Gastrocnemius medialis (tissue), 4 donors: ENCODE measurements at regions not wholly inside any gene's neighbourhood (a gene's known extent, or its start where the extent isn't known, plus 50 kb on each side); places are given as distances from the start of the nearest gene placed in this dataset.

Experiments
- ATAC-seq, 2 donors: fragments of 150-250 bp; one replicate each; pipeline ENCODE4 v1.9.1; 2016
- DNase-seq, 2 donors: peaks; one replicate each; pipeline ENCODE4 v3.0.0-alpha.2; 2019
- H3K27ac ChIP-seq, 4 donors: fragments of 200-600 bp; sonication (generic); 1 replicate in 1 of 4; 2 replicates in 3 of 4; pipeline ENCODE4 v1.5.1; 2016 to 2018; ENCODE audit warnings: mild to moderate bottlenecking in 2 of 4, moderate library complexity in 1 of 4
- H3K27me3 ChIP-seq, 3 donors: fragments of 200-600 bp; sonication (generic) in 2 of 3; 1 replicate in 1 of 3; 2 replicates in 2 of 3; pipeline versions ENCODE4 v1.5.1 to v1.6.0; 2016 to 2019; ENCODE audit warnings: mild to moderate bottlenecking in 1 of 3, moderate library complexity in 1 of 3
- H3K36me3 ChIP-seq, 2 donors: fragments of 200-600 bp; sonication (generic) in 1 of 2; one replicate each; pipeline ENCODE4 v1.5.1; 2017 to 2018
- H3K4me1 ChIP-seq, 2 donors: fragments of 200-600 bp; sonication (generic) in 1 of 2; one replicate each; pipeline ENCODE4 v1.5.1; 2016 to 2017; ENCODE audit warnings: mild to moderate bottlenecking in 2 of 2
- H3K4me3 ChIP-seq, 4 donors: fragments of 200-600 bp; sonication (generic) in 3 of 4; 1 replicate in 1 of 4; 2 replicates in 3 of 4; pipeline ENCODE4 v1.5.1; 2016 to 2019; ENCODE audit warnings: mild to moderate bottlenecking in 2 of 4
- H3K9me3 ChIP-seq, 3 donors: fragments of 200-600 bp; sonication (generic) in 2 of 3; 1 replicate in 1 of 3; 2 replicates in 2 of 3; pipeline ENCODE4 v1.5.1; 2016 to 2019
- POLR2A ChIP-seq, 2 donors: fragments of 450-650 bp; IDR thresholded peaks; one replicate each; pipeline ENCODE4 v1.6.1; 2017; ENCODE audit warnings: antibody characterized with exemption in 2 of 2, mild to moderate bottlenecking in 2 of 2, moderate library complexity in 2 of 2
- in situ Hi-C, 4 donors: fragments of 200-750 bp; cut with MboI; loops; one replicate each; pipeline versions ENCODE4 v1.15.0 to v1.8.0; 2017; ENCODE audit warnings: low sequenced_read_pairs in 4 of 4
- intact Hi-C: fragments of 100-400 bp; cut with DNase I; formaldehyde crosslinking; loops from one replicate; pipeline ENCODE4 v1.15.1; 2023; ENCODE audit warnings: low total_unique reads
- TF ChIP-seq, protein P1 (sequence below), 5 experiments: fragments of 450-650 bp in 3 of 5; fragments of 200-600 bp in 2 of 5; sonication (generic) in 2 of 5; IDR thresholded peaks in 4 of 5; conservative IDR thresholded peaks in 1 of 5; 1 replicate in 4 of 5; 2 replicates in 1 of 5; pipeline ENCODE4 v1.5.1; 2016 to 2019; ENCODE audit warnings: antibody characterized with exemption in 5 of 5, mild to moderate bottlenecking in 3 of 5, moderate library complexity in 3 of 5

- TF ChIP-seq, protein P1, sequence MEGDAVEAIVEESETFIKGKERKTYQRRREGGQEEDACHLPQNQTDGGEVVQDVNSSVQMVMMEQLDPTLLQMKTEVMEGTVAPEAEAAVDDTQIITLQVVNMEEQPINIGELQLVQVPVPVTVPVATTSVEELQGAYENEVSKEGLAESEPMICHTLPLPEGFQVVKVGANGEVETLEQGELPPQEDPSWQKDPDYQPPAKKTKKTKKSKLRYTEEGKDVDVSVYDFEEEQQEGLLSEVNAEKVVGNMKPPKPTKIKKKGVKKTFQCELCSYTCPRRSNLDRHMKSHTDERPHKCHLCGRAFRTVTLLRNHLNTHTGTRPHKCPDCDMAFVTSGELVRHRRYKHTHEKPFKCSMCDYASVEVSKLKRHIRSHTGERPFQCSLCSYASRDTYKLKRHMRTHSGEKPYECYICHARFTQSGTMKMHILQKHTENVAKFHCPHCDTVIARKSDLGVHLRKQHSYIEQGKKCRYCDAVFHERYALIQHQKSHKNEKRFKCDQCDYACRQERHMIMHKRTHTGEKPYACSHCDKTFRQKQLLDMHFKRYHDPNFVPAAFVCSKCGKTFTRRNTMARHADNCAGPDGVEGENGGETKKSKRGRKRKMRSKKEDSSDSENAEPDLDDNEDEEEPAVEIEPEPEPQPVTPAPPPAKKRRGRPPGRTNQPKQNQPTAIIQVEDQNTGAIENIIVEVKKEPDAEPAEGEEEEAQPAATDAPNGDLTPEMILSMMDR (IDR thresholded peaks at IDR 0.05 in 4 of 5, conservative IDR thresholded peaks at IDR 0.05 in 1 of 5): no peak
- TF ChIP-seq POLR2A (IDR thresholded peaks at IDR 0.05): no peak
- no peaks in the 10 kb centered on the region for H3K4me1 ChIP-seq
- H3K4me3 ChIP-seq: no peak overlapping the region
- in situ Hi-C loops (no loop called here), intact Hi-C loops (no loop called here)
- no peaks in the 10 kb centered on the region for H3K27me3 ChIP-seq
- H3K36me3 ChIP-seq: no peaks in the 10 kb centered on the region
- ATAC-seq: no peak
- H3K27ac ChIP-seq: no peak overlapping the region
- DNase-seq: no peak
- H3K9me3 ChIP-seq: no peaks in the 10 kb centered on the region
Observed at GRCh38 chr12:59030415-59030814, 110.1 kb upstream of the LRIG3 start.

DNA sequence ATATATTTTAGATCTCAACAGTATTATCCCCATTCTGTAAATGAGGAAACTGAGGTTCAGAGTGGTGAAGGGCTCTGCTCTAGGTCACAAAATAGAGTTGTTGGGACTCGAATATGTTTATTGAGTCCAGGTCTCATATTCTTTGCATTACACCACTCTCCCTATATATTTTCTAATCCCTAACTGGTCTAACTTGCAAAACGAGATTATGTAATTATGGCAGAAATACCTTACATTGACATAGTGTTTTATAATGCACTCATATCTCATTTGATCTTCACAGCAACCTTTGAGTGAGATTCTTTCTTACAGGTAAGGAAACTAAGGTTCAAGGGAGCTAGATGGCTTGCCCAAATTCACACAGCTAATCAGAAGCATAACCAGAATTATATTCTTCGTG is 106.9 kb upstream of the LRIG3 start:
- Histone ChIP-seq H3K27me3 (no peaks in the 10 kb centered on the region), H3K4me1 (no peaks in the 10 kb centered on the region), H3K4me3 (no peak overlapping the region), H3K27ac (no peak overlapping the region), H3K36me3 (no peaks in the 10 kb centered on the region), H3K9me3 (no peaks in the 10 kb centered on the region)
- no peak for TF ChIP-seq POLR2A (IDR thresholded peaks at IDR 0.05)
- TF ChIP-seq, protein P1 (IDR thresholded peaks at IDR 0.05 in 4 of 5, conservative IDR thresholded peaks at IDR 0.05 in 1 of 5): no peak
- no peak for ATAC-seq
- in situ Hi-C loops (no loop called here), intact Hi-C loops (no loop called here)
- DNase-seq: no peak

- Histone ChIP-seq H3K36me3 (no peaks in the 10 kb centered on the region), H3K4me3 (no peak overlapping the region), H3K4me1 (no peaks in the 10 kb centered on the region), H3K27ac (no peak overlapping the region), H3K9me3 (no peaks in the 10 kb centered on the region), H3K27me3 (no peaks in the 10 kb centered on the region)
- DNase-seq: no peak
- in situ Hi-C loops (no loop called here), intact Hi-C loops (no loop called here)
- ATAC-seq: no peak
- TF ChIP-seq, protein P1 (IDR thresholded peaks at IDR 0.05 in 4 of 5, conservative IDR thresholded peaks at IDR 0.05 in 1 of 5): no peak
- TF ChIP-seq POLR2A (IDR thresholded peaks at IDR 0.05): no peak
Observed at GRCh38 chr12:59023861-59024424, 103.6 kb upstream of the LRIG3 start.

DNA sequence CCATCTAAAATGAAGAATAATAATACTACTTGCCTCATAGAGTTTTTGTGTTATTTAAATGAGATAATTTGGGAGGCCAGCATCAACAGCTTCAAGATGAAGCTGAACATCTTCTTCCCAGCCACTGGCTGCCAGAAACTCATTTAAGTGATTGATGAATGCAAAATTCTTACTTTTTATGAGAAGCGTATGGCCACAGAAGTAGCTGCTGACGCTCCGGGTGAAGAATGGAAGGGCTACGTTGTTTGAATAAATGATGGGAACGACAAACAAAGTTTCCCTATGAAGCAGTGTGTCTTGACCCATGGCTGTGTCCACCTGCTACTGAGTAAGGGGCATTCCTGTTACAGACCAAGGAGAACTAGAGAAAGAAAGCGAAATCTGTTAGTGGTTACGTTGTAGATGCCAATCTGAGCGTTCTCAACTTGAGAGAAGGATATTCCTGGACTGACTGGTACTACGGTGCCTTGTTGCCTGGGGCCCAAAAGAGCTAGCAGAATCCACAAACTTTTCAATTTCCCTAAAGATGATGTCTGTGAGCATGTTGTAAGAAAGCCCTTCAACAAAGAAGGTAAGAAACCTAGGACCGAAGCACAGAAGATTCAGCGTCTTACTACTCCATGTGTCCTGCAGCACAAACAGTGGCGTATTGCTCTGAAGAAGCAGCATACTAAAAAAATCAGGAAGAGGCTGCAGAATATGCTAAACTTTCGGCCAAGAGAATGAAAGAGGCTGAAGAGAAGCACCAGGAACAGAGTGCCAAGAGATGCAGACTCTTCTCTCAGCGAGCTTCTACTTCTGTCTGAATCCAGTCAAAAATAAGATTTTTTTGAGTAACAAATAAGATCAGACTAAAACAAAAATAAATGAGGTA is 100.0 kb upstream of the LRIG3 start:
- Histone ChIP-seq H3K36me3 (no peaks in the 10 kb centered on the region), H3K27ac (no peak overlapping the region), H3K27me3 (no peaks in the 10 kb centered on the region), H3K9me3 (no peaks in the 10 kb centered on the region), H3K4me3 (no peak overlapping the region), H3K4me1 (no peaks in the 10 kb centered on the region)
- intact Hi-C loops: no loop called here
- TF ChIP-seq, protein P1 (IDR thresholded peaks at IDR 0.05 in 4 of 5, conservative IDR thresholded peaks at IDR 0.05 in 1 of 5): no peak
- no peak for TF ChIP-seq POLR2A (IDR thresholded peaks at IDR 0.05)
- DNase-seq: no peak
- no peak for ATAC-seq
- in situ Hi-C loops: no loop called here
